Aorta (tissue), 5 donors: ENCODE measurements at regions not wholly inside any gene's neighbourhood (a gene's known extent, or its start where the extent isn't known, plus 50 kb on each side); places are given as distances from the start of the nearest gene placed in this dataset.
"Not testable (repeated sequence)": the region's sequence is repeated elsewhere in the genome, so short reads cannot be mapped to it uniquely, and the experiment has no call there.

ENCODE experiments used
- ATAC-seq: fragments of 200-7000 bp; cut with Tn5 transposase; one replicate; pipeline ENCODE4 v1.9.1; 2022; ENCODE audit warnings: moderate library complexity; ENCODE audit not compliant: low FRiP score
- DNase-seq, 2 donors: peaks; one replicate each; pipeline ENCODE4 v3.0.0-alpha.2; 2020
- H3K27ac ChIP-seq, 2 donors: one replicate each; pipeline ENCODE4 v1.5.1; 2013; ENCODE audit warnings: low read length in 2 of 2, mild to moderate bottlenecking in 2 of 2, moderate library complexity in 2 of 2, control low read depth in 1 of 2, inconsistent platforms in 1 of 2, low read depth in 1 of 2
- H3K27me3 ChIP-seq, 2 donors: one replicate each; pipeline ENCODE4 v1.6.1; 2013; ENCODE audit warnings: control low read depth in 1 of 2, low read length in 1 of 2, mild to moderate bottlenecking in 1 of 2, moderate library complexity in 1 of 2; ENCODE audit not compliant: insufficient read depth in 2 of 2, control insufficient read depth in 1 of 2
- H3K36me3 ChIP-seq, 2 donors: one replicate each; pipeline ENCODE4 v1.6.1; 2013; ENCODE audit warnings: control low read depth in 1 of 2, low read length in 1 of 2, mild to moderate bottlenecking in 1 of 2; ENCODE audit not compliant: insufficient read depth in 2 of 2, control insufficient read depth in 1 of 2
- H3K4me1 ChIP-seq, 2 donors: one replicate each; pipeline ENCODE4 v1.6.1; 2013; ENCODE audit warnings: low read length in 2 of 2, control low read depth in 1 of 2, mild to moderate bottlenecking in 1 of 2, moderate library complexity in 1 of 2; ENCODE audit not compliant: insufficient read depth in 2 of 2, control insufficient read depth in 1 of 2
- H3K4me3 ChIP-seq, 2 donors: one replicate each; pipeline ENCODE4 v1.5.1; 2013; ENCODE audit warnings: low read length in 2 of 2, control low read depth in 1 of 2, mild to moderate bottlenecking in 1 of 2
- H3K9me3 ChIP-seq: one replicate; pipeline ENCODE4 v1.6.1; 2013; ENCODE audit warnings: mild to moderate bottlenecking, low read length; ENCODE audit not compliant: control insufficient read depth
- WGBS, 2 donors: extraction: QIAGEN DNeasy Blood & Tissue Kit; methylation state at CpG; one replicate each; pipeline ENCODE4 v1.1.7; 2013; 5-methylcytosine and 5-hydroxymethylcytosine counted together
- intact Hi-C, 2 donors: fragments of 100-400 bp; cut with DNase I; formaldehyde crosslinking; loops; one replicate each; pipeline versions ENCODE4 v1.14.2 to v1.15.0; 2022
- donor health status: healthy with polysubstance abuse.
- donor health status: Bipolar disorder and iron deficiency.
- donor health status: DM: no; HTN: no; CAD: no.
- donor health status: DM: no; HTN: no; CAD: no.
- donor health status: DM: yes; HTN: yes; CAD: no.

DNA sequence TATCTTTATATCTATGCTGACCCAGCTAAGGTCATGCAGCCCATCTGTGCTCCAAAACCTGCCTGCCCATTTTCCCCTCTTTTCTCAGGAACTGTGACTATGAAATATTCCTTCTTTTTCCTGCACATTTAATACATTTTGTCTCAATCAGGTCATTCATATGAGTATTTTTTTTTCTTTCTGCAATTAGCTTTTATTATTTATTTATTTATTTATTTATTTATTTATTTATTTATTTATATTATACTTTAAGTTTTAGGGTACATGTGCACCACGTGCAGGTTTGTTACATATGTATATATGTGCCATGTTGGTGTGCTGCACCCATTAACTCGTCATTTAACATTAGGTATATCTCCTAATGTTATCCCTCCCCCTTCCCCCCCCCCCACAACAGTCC, 421.7 kb upstream of the PODXL start:
- ATAC-seq, H3K36me3 ChIP-seq, H3K27me3 ChIP-seq, H3K4me3 ChIP-seq, H3K4me1 ChIP-seq, H3K9me3 ChIP-seq, H3K27ac ChIP-seq, intact Hi-C loops, DNase-seq: not testable (repeated sequence)
- 85 to 89% methylated on average over 2 of the region's 2 CpGs for WGBS, 2 donors

DNA sequence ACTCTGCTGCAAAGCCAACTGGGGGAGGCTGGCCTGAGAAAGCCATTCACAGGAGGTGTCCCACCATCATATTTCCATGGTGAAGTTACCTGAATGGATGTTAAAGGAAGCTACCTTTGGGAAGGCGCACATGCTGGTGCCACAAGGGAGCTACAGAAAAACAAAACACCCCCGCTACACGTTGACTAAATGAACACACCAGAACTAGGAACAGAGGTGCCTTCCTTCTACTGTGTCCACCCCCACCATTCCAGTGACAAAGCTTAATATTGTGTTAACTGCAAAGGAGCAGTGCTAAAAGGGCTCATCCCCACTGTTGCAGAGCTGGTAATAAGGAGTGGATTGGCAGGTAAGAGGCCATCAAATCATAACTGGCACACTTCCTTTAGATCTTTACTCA, 420.0 kb upstream of the PODXL start:
- H3K36me3 ChIP-seq = no peaks in the 10 kb centered on the region
- no peaks in the 10 kb centered on the region for H3K4me1 ChIP-seq
- ATAC-seq (no peak), DNase-seq (no peak)
- H3K27ac ChIP-seq = no peak overlapping the region
- WGBS, 2 donors = 89 to 92% methylated on average over 3 of the region's 3 CpGs
- intact Hi-C loops = no loop called here
- no peaks in the 10 kb centered on the region for H3K27me3 ChIP-seq
- no peak overlapping the region for H3K4me3 ChIP-seq
- H3K9me3 ChIP-seq = no peaks in the 10 kb centered on the region

DNA sequence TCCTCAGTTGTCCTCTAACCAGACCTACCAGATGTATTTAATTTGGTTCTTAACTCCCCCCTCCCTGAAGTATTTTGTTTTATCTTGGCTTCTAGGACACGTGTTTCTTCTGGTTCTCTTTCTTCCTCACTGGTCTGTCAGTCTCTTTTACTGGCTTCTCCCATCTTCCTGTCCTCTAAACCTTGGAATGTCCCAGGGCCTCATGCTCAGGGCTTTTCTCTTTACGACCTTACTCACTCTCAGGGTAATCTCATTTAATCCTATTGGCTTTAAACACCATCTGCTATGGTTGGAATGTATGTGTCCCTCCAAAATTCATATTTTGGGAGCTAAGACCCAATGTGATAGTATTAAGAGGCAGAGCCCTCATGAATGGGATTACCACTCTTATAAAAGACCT, 418.2 kb upstream of the PODXL start:
- no peak overlapping the region for H3K27ac ChIP-seq
- ATAC-seq (no peak), DNase-seq (no peak)
- no peaks in the 10 kb centered on the region for H3K9me3 ChIP-seq
- no peaks in the 10 kb centered on the region for H3K4me1 ChIP-seq
- no peaks in the 10 kb centered on the region for H3K27me3 ChIP-seq
- 74 to 77% methylated on average over 2 of the region's 2 CpGs for WGBS, 2 donors
- no peak overlapping the region for H3K4me3 ChIP-seq
- intact Hi-C loops = no loop called here
- no peaks in the 10 kb centered on the region for H3K36me3 ChIP-seq

DNA sequence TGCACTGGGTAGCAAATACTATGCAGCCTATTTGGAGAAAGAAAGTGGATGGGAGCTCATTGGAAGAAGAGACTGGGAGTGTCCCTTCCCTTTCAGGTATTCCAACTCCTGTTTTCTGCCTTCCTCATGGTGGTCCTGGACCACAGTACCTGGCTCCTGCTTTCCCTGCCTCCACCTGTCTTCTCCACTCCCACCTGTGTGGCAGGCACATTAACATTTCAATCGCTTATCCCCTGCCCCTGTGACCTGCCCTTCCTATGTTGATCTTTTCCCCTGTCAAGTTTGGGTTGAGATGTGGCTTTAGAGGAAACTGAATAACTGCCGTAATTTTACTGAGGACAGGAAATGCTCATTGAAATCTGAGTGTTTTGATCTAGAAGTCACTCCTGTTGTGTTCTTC, 415.8 kb upstream of the PODXL start:
- Histone ChIP-seq H3K4me3 (no peak overlapping the region), H3K9me3 (no peaks in the 10 kb centered on the region), H3K27ac (no peak overlapping the region), H3K4me1 (no peaks in the 10 kb centered on the region), H3K36me3 (no peaks in the 10 kb centered on the region), H3K27me3 (no peaks in the 10 kb centered on the region)
- ATAC-seq (no peak), DNase-seq (no peak)
- WGBS, 2 donors = 71 to 86% methylated on average over 2 of the region's 2 CpGs
- intact Hi-C loops = no loop called here

DNA sequence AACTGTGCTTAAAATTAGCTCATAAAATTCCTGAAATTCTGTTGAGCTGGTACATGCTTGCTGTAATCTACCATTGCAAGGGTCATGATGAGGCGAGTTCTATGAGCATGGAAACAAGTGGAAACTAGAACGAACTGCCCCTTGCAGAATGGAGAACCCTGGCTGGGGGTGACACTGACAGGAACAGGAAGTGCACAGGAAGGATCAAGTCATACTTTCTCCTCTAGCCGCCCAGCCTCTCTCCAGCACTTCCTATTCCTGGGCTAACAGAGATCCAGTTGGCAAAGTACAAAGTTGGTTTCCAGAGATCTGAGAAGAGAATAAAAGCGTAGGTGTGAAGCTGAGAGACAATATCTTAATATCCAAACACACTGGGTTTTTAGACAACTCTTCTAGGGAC, 414.2 kb upstream of the PODXL start:
- Histone ChIP-seq H3K36me3 (no peaks in the 10 kb centered on the region), H3K4me3 (no peak overlapping the region), H3K27ac (no peak overlapping the region), H3K9me3 (no peaks in the 10 kb centered on the region), H3K27me3 (no peaks in the 10 kb centered on the region), H3K4me1 (no peaks in the 10 kb centered on the region)
- no peak for ATAC-seq
- intact Hi-C loops = no loop called here
- 75 to 84% methylated on average over 4 of the region's 4 CpGs for WGBS, 2 donors
- no peak for DNase-seq

DNA sequence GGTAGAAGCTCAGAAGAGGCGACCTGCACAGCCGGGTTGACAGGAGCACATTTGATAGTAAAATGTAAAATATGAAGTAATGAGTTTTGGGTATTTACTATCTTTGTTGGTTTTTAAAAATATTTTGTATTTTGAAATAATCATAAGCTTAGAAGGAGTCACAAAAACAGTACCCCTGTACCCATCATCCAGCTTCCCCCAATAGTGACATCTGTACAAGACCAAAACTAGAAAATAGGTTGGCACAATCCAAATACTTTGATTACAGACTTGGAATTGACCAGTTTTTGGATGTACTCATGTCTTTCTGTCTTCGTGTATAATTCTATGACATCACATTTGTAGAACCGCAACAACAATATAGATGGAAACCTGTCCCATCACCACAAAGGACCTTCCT, 413.1 kb upstream of the PODXL start:
- 97 to 98% methylated on average over 4 of the region's 4 CpGs for WGBS, 2 donors
- Histone ChIP-seq H3K9me3 (no peaks in the 10 kb centered on the region), H3K4me1 (no peaks in the 10 kb centered on the region), H3K4me3 (no peak overlapping the region), H3K27ac (no peak overlapping the region), H3K27me3 (no peaks in the 10 kb centered on the region), H3K36me3 (no peaks in the 10 kb centered on the region)
- DNase-seq = no peak
- intact Hi-C loops = no loop called here
- ATAC-seq = no peak

DNA sequence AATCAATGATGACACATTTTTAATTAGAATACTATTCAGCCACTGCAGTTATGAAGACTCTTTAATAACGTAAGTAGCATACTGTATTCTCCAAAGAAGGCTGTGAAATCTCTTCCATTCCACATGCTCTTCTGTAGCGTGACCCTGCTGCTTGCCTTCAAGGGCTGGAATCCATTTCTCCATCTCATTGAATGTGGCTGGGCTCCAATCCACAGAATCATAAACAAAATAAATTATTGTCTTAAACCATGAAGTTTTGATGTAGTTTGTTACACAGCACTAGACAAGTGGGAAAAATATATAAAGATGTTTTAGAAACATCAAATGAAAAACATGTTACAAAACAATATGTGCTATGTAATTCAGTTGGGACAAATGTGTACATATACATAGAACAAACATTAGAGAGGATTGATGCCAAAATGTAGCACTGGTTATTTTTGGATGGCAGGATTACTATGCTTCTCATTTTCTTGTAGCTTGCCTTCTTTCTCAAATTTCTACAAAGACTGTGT, 410.8 kb upstream of the PODXL start:
- Histone ChIP-seq H3K4me3 (no peak overlapping the region), H3K27me3 (no peaks in the 10 kb centered on the region), H3K36me3 (no peaks in the 10 kb centered on the region), H3K4me1 (no peaks in the 10 kb centered on the region), H3K27ac (no peak overlapping the region), H3K9me3 (no peaks in the 10 kb centered on the region)
- ATAC-seq (no peak), DNase-seq (no peak)
- intact Hi-C loops = no loop called here
- 51 to 70% methylated on average over 2 of the region's 2 CpGs for WGBS, 2 donors

DNA sequence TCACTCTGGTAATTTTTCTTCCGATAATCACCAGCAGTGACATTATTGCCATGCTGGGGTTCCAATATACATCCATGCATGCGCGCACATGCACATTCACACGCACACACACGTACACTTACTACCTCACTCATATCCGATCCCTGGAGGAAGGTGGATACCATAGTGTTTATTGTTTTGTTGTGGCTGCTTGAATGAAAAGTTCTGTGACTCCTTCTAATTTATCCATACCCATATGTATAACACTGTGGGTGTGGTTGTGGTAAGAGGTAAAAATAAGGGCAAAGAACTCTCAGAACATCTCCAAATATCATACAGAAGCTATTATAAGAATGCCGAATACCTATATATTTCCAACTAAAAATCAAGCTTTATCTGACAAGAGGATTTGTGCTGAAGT, 407.8 kb upstream of the PODXL start:
- ATAC-seq (no peak), DNase-seq (no peak)
- Histone ChIP-seq H3K4me1 (no peaks in the 10 kb centered on the region), H3K27ac (no peak overlapping the region), H3K9me3 (no peaks in the 10 kb centered on the region), H3K36me3 (no peaks in the 10 kb centered on the region), H3K4me3 (no peak overlapping the region), H3K27me3 (no peaks in the 10 kb centered on the region)
- intact Hi-C loops = no loop called here
- WGBS, 2 donors = 94 to 96% methylated on average over 7 of the region's 7 CpGs

DNA sequence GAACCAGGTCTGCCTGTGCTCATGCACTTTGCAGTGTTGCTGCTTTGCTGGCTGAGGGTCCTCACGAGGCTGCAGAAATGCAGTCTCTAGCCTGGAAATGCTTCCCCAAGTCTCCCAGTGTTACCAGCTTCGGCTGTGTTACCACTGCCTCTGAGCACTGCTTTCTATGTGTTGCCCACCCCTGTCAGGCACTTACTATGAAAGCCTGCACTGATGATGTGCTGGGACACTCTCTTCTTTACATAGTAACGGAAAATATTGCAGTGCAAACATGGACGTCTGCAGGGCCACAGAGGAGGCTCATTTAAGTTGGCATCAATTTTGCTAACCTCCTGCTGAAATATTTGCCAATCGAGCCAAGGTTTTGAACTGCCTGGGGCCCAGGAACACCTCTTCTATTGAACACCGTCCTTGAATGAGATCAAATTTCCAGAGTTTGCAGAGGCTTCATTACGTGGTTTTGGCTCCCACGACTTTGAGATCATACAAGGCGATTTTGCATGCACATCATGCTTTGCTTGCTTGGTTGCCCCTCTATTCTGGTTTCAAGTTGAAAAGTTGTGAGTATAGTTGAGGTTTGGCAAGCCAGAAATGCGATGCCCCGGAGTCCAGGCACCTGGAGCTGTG, 404.7 kb upstream of the PODXL start:
- no peak overlapping the region for H3K4me3 ChIP-seq

More for the DNA sequence above, 404.7 kb upstream of the PODXL start:
- 64 to 68% methylated on average over 11 of the region's 11 CpGs for WGBS, 2 donors
- no peak overlapping the region for H3K27ac ChIP-seq
- no peak for ATAC-seq
- no peaks in the 10 kb centered on the region for H3K36me3 ChIP-seq
- H3K27me3 ChIP-seq = no peaks in the 10 kb centered on the region
- DNase-seq = no peak
- intact Hi-C loops = no loop called here
- no peaks in the 10 kb centered on the region for H3K9me3 ChIP-seq
- no peaks in the 10 kb centered on the region for H3K4me1 ChIP-seq
